Activated CD4-positive, alpha-beta T cell treated with anti-CD3 and anti-CD28 coated beads, Interleukin-2, Interleukin-4, amounts not matched to agents 100 ng/mL and 50 ng/mL, durations not matched to agents 16 hours and 8 hours (primary cell): ENCODE measurements at regions not wholly inside any gene's neighbourhood (a gene's known extent, or its start where the extent isn't known, plus 50 kb on each side); places are given as distances from the start of the nearest gene placed in this dataset.
"Not testable (repeated sequence)": the region's sequence is repeated elsewhere in the genome, so short reads cannot be mapped to it uniquely, and the experiment has no call there.

Experiments used
- DNase-seq: peaks from one replicate; pipeline ENCODE4 v3.0.0-alpha.2; 2020; ENCODE audit warnings: low spot score

GRCh38 chr6:150739711-150740349 lies 125.7 kb upstream of the MTHFD1L start:
- DNase-seq = no peak

- no peak for DNase-seq
Observed at GRCh38 chr6:150740453-150740852, 125.0 kb upstream of the MTHFD1L start.

DNA sequence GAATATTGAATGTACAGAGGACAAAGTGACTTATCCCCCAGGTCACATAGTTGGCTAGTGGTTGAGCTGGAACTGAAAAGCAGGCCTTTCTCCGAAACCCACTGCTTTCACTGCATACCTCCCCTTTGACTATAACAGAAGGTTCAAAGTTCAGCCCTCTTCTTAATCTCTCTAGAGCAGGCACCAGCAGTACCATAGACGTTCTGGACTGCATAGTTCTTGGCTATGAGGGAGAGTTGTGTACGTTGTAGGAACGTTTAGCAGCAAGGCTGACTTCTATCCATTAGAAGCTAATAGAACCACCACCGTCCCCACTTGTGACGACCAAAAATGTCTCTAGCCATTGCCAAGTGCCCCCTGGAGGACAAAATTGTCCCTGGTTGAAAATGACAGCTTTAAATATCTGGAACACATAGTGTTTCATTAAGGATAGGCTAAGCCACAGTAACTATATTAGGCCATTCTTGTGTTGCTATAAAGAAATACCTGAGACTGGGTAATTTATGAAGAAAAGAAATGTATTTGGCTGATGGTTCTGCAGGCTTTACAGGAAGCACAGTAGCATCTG lies 123.8 kb upstream of the MTHFD1L start:
- DNase-seq = peak; percentile 17

DNA sequence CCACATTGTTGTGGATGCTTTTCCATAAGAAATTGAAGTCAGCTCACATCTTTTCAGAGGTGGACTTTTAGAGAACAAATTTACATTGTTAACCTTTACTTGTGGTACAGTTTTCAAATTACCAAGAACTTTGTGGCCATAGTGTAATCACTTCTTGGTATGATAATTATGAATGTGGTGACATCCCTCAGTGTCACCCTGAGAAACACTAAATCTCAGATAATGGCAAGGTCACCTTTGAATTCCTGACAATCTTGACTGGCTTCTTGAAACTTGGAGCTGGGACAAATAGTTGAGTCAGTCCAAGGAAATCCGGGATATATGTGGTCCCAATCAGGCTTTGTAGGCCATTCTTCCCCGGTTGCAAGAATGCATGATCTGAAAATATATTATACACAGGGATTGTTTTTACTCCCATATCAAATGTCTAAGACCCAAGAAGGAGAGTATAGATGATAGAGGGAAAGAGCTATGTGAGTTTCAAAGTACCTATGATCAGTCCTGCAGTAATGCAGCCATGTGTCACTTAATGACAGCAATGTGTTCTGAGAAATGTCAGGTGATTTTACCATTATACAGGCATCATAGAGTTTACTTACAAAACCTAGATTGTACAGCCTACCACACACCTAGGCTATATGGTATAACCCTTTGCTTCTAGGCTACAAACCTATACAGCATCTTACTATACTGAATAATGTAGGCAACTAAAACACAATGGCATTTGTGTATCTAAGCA lies 120.8 kb upstream of the MTHFD1L start:
- no peak for DNase-seq

DNA sequence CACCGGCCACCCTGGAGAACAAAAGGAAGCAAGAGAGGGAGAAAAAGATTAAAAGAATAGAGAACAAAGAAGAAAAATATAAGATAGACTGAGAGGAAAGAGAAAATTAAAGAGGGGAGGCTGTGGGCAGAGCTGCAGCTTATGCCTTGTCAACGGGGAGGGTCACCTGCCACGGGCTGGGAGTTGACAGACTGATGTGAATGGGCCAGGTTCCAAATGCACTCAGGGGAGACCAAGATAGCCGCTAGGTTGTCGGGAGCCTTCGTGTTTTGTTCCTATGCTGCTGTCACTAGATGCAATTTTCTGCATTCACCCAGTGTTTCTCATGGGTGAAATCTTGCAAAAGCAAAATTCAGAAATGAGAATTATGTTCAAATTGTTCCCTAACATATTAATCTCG lies 119.6 kb upstream of the MTHFD1L start:
- DNase-seq = no peak

GRCh38 chr6:150747155-150747554 lies 118.3 kb upstream of the MTHFD1L start:
- DNase-seq = no peak

GRCh38 chr6:150749091-150749670 lies 116.3 kb upstream of the MTHFD1L start:
- DNase-seq = no peak

- DNase-seq = no peak
Observed at GRCh38 chr6:150751296-150751695, 114.2 kb upstream of the MTHFD1L start.

- DNase-seq = no peak
Observed at GRCh38 chr6:150752409-150752808, 113.1 kb upstream of the MTHFD1L start.

DNA sequence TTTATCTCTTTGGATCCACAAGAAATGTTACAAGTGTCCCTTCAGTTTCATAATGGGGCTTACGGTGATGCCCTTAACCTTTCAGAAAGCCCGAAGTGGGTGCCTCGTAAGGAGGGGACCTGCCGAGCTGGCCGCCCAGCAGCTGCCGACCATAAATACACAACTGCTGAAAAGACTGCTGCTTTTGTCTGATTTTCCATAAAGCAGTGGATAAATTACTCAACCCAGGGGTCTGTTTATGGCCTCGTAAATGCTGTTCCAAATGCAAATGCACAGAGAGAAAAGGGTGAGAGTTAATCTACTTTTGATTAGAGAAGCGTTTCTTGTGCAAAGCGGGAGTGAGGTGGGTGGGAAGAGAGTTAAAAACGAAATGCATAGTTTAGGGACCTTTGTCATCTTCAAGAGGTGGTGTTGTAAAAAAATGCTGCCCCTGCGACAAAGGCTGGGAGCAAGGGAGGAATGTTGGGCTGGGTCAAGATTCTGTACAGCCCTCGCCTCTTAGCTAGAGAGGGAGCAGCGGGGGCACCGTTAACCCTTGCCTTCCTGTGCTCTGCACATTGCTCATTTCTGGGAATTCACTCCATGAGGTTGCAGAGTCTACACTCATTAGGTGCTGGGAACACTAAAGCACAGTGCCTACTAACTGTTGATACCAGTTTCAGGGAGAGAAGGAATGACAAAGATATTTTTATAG lies 112.0 kb upstream of the MTHFD1L start:
- no peak for DNase-seq

- no peak for DNase-seq
Observed at GRCh38 chr6:150755042-150755441, 110.5 kb upstream of the MTHFD1L start.

DNA sequence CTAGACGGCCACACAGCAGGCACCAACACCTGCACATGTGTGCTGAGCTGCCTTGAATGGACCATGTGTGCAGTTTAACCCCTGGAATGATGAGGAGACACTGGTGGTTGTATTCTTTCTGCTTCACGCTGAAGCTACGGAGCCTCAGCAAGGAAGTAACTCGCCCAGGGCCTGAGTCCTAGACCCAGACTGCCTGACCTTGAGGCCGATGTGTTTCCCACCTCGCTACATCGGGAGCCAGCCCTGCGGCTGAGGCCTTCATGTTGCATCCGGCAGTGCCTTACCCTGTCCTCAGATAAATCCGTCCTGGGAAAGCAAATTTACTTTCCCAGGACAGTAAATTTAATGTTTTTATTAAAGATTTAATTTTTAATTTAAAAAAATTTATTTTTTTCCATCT lies 110.0 kb upstream of the MTHFD1L start:
- DNase-seq = no peak

DNA sequence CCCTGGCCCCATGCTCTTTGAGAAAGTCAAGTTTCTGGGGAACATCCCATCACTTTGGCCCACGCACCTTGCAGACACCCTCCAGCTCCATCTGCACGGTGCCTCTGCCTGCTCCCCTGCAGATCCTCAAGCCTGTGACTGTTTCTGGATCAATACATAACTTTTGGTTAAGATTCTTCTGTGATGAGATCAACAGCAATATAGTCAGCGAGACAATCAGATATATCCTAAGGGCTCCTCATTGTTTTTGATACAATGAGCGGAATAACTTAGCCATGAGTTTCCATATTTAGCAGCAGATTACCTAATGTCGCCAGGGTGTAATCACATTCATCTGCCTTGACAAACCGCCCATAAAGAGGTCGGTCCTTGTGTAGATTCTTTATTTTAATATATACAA lies 109.3 kb upstream of the MTHFD1L start:
- no peak for DNase-seq

DNA sequence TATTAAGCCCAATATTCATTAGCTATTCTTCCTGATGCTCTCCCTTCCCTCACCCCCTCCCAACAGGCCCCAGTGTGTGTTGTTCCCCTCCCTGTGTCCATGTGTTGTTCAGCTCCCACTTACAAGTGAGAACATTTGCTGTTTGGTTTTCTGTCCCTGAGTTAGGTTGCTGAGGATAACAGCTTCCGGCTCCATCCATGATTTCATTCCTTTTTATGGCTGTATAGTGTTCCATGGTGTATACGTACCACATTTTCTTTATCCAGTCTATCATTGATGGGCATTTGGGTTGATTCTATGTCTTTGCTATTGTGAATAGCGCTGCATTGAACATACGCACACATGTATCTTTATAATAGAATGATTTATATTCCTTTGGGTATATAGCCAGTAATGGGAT lies 107.7 kb upstream of the MTHFD1L start:
- DNase-seq = not testable (repeated sequence)

DNA sequence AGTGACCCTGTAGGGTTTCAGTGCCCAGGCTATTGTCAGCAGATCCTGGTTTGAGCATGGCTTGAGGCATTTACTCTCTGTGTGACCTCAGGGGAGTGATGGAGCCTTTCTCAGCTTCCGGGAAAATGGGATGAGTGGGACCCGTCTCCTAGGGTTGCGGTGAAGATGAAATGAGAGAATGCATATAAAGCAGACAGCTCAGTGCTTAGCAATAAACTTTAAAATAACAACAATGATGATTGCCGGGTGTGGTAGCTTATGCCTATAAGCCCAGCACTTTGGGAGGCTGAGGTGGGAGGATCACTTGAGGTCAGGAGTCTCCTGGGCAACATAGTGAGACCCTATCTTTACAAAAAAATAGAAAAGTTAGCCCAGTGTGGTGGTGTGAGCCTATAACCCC lies 106.0 kb upstream of the MTHFD1L start:
- no peak for DNase-seq

DNA sequence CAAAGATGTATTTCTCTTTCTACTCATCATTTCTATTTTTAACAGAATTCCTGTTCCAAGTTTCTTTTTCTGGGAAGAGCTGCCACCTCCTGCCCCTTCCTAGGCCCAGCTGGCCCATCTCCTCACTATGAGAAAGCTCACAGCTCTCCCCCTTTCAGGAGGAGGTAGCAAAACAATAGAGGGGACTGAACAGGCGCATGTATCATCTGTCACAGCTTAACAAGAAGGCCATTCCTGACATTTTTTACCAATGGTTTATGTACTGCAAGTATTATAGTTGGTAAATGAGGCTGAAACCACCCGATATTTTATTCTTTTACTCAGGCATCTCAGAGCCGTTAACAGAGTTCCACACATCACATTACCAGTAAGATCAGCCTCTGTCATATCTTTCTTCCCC lies 103.7 kb upstream of the MTHFD1L start:
- DNase-seq = no peak

DNA sequence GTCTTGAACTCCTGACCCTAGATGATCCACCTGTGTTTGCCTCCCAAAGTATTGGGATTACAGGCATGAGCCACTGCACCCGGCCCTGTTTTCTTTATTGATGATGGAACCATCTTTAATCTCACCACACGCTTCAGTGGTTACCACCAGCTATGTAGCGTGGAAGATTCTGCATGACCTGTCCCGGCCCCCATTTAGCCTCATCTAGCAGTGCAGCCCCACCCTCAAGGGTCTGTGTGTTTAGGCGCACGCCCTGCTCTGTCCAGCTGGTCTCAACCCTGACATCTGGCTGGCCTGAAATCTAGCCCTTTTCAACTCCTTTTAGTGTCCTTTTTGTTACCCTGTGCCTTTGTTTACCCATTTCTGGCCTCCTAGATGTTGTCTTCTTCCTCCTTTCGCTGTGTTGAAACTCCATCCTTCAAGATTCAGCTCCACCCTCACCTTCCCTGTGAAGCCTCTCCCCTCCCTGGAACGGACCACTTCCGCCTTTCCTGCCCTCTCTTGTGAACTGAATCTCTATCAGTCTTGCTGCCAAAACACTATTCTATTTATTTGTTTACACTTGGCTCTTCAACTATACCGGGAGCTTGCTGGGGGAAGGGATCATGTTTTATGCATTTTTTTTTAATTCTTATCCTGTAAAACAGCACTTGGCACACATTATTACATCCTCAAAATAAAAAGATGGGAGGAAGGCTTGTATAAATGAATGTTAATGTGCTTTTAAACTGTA lies 101.0 kb upstream of the MTHFD1L start:
- no peak for DNase-seq

- no peak for DNase-seq
Observed at GRCh38 chr6:150765067-150765764, 100.3 kb upstream of the MTHFD1L start.

DNA sequence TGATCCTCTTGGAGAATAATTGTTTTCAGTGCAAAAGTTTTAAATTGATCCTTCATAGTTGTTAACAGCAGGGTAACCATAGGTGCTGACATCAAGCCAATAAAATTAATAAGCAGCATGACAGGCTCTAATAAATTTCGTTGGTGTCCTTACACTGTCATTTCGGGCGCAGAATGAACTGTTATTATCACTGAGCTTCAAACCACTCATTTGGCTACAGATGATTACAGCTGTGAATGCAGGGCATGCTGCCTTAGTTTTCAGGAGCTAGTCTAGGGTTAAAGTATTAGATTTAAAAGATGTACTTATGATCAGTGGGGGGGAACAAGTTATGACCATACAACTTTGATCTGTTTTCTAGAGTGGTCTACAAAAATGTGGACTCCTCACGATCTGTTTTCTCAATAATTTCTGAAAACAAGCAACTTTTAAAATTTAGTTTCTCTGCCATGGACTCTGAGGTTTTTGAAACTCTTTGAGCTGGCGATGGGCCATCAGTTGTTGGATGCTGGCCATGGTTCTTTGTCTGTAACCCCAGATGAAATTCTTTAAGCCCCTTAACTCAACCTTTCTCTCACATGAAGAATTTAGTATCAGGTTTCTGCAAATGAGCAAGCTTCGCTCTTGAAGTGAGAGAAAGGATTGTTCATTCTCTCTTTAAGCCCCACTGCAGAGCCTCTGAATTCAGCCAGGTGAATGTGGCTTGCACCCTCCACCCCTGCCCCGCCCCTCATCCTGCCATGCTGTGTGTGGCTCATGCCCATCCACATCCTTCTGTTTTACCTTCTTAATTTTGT lies 99.1 kb upstream of the MTHFD1L start:
- DNase-seq = no peak

DNA sequence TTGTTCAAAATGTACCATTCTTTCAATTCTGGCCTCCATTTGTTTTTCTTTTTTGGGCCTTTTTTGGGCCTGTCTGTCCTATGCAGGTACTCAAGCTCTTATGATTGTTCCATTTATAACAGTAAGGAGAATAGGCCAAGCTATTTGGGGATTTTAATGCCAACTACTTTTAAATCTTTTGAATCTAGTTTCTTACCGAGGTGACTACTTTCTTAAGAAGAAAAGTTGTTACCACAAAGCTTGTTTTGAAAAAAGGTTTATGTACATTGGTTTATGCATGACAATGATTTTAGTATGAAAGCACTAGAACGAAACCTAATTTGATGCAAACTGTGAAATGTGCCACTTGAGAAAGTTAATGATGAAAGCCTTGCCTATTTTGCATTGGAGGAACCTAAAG lies 98.3 kb upstream of the MTHFD1L start:
- DNase-seq = no peak
